KBM-7 (cell line): ENCODE measurements at regions not wholly inside any gene's neighbourhood (a gene's known extent, or its start where the extent isn't known, plus 50 kb on each side); places are given as distances from the start of the nearest gene placed in this dataset.
"Not testable (repeated sequence)": the region's sequence is repeated elsewhere in the genome, so short reads cannot be mapped to it uniquely, and the experiment has no call there.

Source experiments
- DNase-seq: peaks from one replicate; pipeline ENCODE4 v3.0.0-alpha.2; 2015
- in situ Hi-C: fragments of 300-500 bp; cut with MboI; formaldehyde crosslinking; loops from 2 replicates; pipeline ENCODE4 v1.14.3; 2020; ENCODE audit warnings: low sequenced_read_pairs, low pct_unique_long_range_greater_than_20kb, mixed read lengths

DNA sequence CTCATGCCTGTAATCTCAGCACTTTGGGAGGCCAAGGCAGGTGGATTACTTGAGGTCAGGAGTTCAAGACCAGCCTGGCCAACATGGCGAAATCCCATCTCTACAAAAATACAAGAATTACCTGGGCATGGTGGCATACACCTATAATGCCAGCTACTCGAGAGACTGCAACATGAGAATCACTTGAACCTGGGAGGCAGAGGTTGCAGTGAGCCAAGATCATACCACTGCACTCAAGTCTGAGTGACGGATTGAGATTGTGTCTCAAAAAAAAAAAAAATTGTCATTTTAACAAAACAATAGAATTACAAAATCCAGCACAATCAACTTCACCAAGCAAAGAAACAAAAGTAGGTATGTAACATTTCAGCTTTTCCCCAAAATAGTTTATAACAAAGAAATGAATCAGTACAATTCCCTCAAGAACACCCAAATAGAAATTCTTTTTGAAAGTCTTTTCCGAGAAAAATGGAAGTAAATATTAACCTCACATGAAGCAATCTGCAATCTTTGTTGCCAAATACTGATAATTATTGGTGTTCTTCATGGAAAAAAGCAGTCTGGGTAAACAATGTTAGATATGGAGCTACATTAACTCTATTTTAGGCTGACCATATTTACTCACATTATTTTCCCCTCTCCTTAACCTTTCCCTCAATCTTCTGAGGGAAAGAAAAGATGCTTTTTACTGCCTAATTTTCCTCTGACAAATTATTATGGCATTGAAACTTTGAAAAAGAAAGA, 165.9 kb upstream of the ATF7IP start:
- in situ Hi-C loops = no loop called here
- DNase-seq = no peak

DNA sequence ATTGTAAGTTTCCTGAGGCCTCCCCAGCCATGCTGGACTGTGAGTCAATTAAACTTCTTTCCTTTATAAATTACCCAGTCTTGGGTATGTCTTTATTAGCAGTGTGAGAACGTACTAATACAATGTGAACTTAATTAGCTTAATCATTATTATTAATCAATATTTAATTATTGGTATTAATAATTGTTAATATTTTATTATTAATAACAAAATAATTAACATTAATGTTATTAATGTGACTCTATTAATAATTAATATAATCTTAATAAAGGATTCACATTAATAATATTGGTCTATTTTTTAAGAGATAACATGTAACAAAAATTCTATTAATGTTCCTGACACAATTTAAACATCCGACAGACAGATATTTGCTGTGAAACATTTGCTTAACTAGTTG, 164.9 kb upstream of the ATF7IP start:
- no peak for DNase-seq
- in situ Hi-C loops = no loop called here

DNA sequence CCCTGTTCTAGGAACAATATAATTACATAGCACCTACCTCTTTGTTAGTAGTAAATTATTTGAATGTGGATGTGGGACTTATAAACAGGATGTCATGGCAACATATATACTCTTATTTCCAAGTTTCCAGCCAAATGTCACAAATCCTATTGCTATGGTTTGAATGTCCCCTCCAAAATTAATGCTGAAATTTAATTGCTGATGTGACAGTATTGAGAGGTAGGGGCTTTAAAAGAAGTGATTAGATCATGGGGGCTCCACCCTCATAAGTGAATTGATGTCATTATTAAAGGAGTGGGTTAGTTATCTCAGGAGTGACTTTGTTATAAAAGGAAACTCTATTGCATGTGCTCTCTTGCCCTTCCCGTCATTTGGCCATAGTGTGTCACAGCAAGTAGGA, 164.2 kb upstream of the ATF7IP start:
- in situ Hi-C loops = no loop called here
- no peak for DNase-seq

DNA sequence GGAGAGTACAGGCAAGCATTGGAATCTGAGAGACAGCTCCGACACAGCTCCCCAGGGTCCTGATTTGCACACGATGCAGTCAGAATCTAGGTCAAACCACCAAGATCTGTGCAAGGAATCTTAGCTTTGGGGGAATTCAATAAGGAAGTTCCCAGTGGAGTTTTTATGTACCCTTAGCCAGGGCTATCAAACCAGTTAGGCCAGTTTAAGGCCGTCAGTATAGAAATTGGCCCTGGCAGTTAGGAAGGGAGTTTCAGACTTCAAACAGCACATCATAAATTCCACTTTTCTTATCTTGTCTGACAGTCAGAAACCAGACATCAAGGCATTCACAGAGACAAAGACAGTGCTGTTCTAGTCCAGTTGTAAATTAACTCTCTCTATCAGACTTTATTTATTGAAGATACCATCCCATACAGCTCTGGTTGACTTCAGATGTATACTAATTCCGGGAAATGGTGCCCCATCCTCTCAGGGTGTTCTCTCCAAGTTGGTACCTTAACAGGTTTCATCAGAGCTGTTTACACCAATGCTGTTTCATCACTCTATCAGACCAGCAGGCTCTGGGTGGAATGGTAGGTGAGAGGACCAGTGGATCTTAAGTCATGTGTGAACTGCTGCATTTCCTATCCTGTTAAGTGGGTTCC, 157.5 kb upstream of the ATF7IP start:
- DNase-seq = no peak
- in situ Hi-C loops = no loop called here

DNA sequence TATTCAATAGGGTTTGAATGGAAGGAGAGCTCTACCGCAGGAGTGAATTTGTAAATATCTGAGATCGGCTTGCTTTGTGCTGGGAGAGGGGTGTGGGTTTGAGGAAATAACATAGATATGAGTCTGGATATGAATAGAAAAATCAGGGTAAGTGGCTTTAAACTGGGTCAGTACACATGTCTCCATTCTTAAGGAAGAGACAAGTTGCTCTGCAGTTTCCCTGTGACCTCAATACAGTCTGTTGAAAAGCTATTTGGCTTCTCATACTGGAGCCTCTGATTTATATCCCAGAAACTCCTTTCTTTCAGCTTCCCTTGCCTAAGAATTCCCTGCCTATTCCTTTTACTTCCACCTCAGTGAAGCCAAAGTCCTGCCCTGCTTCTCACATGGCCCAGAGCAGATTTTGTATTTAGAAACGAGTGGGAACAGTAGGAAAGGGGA, 153.5 kb upstream of the ATF7IP start:
- in situ Hi-C loops = no loop called here
- no peak for DNase-seq

DNA sequence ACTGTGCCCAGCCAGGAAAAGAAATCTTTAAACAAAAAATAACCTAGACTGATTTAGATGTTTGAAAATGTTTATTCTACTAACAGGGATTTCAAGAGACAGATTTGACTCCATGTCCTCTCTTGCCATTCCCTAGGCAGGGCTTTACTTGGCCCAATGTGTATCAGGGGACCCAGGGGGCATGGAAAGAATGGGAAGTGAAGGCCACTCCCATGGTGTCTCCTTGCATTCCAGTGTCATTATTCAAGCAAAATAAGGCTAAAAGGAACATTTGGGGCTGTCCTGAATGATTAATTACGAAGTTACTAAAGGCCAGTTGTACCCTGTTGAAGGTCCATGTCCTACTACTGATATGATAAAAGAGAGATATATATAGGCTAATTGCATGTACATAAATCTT, 151.9 kb upstream of the ATF7IP start:
- in situ Hi-C loops = no loop called here
- DNase-seq = no peak

DNA sequence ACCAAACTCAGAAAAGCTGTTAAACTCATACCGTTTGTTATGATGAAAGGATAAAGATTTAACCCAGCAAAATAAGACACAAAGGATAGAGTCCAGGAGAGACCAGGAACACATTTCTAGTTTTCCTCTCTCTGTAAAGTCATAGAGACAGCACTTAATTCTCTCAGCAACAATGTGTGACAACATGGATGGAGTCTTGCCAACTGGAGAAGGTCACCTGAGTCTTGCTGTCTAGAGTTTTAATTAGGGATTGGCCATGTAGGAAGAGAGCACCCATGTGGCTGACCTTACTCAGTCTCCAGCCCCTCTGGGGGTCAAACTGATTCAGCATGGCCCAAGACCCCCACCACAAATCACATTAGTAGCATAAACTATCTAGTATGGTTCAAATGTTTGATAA, 151.0 kb upstream of the ATF7IP start:
- DNase-seq = no peak

DNA sequence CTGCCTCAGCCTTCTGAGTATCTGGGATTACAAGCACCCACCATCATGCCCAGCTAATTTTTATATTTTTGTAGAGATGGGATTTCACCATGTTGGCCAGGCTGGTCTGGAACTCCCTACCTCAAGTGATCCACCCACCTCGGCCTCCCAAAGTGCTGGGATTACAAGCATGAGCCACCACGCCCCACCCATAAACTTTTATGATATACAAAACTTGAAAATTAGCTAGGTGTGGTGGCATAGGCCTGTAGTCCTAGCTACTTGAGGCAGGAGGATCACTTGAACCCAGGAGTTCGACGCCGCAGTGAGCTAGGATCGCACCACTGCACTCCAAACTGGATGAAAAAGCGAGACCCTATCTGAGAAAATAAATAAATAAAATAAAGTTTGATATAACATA, 149.5 kb upstream of the ATF7IP start:
- DNase-seq, in situ Hi-C loops: not testable (repeated sequence)

More for the DNA sequence above, 151.0 kb upstream of the ATF7IP start:
- in situ Hi-C loops = no loop called here

DNA sequence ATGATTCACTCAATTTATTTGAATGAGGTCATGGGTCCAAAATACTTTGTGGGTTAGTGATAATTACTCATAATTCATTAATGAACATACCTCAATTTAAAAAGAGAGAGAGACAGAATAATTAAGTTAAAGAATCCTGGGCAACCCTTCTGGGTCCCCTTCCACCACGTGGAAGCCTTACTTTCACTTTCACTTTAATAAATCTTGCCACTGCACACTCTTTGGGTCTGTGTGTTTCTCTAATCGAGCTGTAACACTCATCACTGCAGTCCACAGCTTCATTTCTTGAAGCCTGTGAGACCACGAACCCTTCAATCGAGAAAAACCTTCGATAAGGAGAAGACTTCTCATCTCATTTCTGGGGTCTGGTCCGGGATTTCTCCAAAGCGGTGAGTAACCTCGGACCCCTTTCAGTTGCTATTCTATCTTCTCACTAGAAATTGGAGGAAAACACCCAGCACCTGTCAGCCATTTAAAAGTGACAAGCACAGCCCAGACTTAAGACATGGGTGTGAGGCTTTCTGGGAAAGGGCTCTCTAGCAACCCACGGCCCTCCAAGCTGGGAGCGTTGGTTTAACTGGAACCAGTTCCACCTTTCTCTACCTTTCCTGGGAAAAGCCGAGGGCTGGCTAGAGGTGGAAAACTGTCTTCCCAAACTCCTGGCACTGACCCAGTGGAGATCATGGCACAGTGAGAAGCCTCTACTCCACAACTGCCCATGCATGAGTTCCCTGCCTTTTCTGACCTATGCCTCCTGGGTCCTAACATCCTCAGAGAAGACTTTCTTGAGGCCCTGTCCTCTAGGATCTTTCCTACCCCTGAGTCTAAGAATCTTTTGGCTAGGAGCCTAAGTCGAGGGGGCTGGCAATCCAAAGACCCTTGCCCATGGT, 148.8 kb upstream of the ATF7IP start:
- peak; percentile 11 for DNase-seq
- in situ Hi-C loops = no loop called here

DNA sequence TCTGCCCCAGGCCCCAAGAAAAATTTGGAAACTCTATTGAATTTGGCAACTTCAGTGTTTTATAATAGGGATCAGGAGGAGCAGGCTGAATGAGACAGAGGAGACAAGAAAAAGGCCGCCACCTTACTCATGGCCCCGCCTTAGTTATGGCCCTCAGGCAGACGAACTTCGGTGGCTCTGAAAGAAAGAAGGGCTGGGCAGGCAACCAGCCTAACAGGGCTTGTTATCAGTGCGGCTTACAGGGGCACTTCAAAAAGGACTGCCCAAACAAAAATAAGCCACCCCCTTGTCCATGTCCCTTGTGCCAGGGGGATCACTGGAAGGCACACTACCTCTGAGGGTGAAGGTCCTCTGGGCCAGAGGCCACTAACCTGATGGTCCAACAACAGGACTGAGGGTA, 146.3 kb upstream of the ATF7IP start:
- in situ Hi-C loops = no loop called here
- DNase-seq = no peak

DNA sequence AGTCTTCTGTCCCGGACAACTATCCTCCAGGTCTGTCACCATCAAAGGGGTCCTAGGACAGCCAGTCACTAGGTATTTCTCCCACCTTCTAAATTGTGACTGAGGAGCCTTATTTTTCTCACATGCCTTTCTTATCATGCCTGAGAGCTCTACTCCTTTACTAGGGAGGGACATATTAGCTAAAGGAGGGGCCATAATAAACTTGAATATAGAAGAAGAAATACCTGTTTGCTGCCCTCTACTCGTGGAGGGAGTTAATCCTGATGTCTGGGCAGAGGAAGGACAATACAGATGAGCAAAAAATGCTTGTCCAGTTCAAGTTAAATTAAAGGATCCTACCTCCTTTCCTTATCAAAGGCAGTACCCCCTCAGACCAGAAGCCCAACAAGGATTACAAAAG, 145.8 kb upstream of the ATF7IP start:
- in situ Hi-C loops = not testable (repeated sequence)

DNA sequence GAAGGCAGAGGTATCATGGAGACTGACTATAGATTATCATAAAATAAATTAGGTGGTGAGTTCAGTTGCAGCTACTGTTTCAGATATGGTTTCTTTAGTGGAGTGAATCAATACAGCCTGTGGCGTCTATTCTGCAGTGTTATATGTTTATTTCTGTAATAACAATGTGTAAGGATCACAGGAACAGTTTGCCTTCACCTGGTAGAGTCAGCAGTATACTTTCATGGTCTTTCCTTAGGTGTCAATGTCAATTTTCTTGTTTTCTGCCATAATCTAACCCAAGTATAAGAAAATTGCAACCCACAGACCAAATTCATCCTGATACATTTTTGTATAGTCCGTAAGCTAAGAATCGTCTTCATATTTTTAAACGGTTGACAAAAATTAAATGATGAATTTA, 140.4 kb upstream of the ATF7IP start:
- no peak for DNase-seq
- in situ Hi-C loops = loop anchor here (25.0 kb wide), 1 partner anchor 237 kb away; no protein-coding TSS in a partner anchor

More for the DNA sequence above, 145.8 kb upstream of the ATF7IP start:
- not testable (repeated sequence) for DNase-seq

DNA sequence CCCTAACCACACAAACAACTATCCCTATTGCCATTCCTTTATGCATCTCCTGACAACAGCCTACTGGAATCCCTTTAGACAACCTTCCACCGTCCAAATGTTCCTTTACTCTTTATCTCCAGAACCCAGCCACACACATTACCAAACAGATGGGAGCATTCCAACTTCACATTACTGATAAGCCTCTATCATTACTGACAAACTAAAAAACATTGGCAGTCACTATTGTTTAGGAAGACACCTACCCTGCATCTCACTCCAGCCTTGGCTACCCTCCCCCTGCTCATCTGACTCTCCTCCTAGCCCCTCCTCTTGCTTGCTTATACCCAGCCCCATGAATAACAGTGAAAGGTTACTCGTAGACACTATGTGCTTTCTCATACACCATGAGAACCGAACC, 130.3 kb upstream of the ATF7IP start:
- DNase-seq = not testable (repeated sequence)
- in situ Hi-C loops = loop anchor here (25.0 kb wide), 1 partner anchor 227 kb away; no protein-coding TSS in a partner anchor

DNA sequence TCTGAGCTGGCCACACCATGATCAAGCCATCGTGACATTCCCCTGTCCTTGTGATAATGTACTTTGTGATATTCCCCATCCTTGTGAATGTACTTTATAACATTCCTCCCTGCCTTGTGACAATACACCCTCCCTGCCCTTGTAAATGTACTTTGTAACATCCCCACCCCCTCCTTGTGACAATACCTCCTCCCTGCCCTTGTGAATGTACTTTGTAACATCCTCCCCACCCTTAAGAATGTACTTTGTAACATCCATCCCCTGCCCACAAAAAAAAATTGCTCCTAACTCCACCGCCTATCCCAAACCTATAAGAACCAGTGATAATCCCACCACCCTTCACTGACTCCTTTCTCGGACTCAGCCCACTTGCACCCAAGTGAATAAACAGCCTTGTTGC, 128.8 kb upstream of the ATF7IP start:
- DNase-seq = not testable (repeated sequence)
- in situ Hi-C loops = loop anchor here (25.0 kb wide), 1 partner anchor 226 kb away; no protein-coding TSS in a partner anchor

DNA sequence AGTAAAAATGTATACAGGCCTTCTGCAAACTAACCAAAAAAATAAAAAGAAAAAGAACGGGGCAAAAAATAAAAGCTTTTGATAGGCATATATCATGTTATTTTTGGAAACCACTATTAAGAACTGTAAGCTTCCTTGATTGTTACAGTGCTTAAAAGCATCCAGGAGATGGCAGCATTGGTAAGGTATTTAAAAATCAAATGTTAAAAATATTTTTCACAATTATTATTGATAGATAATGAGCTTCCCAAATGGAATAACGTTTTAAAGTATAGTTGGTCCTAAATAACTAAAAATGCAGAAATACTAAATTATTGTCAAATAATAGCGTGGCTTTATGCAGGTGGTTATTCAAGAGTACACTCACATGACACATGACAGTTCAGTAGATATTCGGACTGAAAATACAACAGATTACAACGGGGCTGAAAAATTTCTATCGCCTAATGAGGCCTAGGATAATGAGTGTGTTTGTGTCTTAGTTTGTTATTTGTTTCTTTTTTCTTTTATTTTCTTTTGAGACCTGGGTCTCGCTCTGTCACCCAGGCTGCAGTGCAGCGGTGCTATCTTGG, 127.2 kb upstream of the ATF7IP start:
- in situ Hi-C loops = loop anchor here (25.0 kb wide), 1 partner anchor 224 kb away; no protein-coding TSS in a partner anchor
- peak; percentile 41 for DNase-seq

DNA sequence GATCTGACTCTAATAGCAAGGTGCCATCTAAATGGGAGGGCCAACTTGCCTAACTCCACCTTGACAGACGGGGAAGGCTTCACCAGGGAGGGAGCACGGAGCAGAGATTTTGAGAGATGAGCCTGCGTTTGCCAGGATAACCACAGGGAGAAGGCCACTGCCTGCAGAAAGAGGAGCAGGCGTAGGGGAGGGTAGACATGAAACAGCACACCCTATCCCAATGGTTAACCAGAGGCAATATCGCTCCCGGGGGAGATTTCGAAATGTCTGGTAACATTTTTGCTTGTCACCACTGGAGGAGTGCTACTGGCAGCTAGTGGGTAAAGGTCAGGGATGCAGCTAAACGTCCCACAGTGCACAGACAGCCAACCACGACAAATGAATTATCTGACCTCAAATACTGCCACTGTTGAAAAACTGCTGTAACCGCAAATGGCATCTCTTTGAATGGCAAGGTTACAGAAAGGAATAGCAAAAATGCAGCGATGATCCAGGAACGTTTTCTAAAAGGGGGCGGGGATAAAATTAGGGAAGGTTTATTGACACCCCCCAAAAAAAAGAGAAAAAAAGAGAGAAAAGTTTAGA, 126.0 kb upstream of the ATF7IP start:
- in situ Hi-C loops = loop anchor here (25.0 kb wide), 1 partner anchor 223 kb away; no protein-coding TSS in a partner anchor
- DNase-seq = peak; percentile 89

DNA sequence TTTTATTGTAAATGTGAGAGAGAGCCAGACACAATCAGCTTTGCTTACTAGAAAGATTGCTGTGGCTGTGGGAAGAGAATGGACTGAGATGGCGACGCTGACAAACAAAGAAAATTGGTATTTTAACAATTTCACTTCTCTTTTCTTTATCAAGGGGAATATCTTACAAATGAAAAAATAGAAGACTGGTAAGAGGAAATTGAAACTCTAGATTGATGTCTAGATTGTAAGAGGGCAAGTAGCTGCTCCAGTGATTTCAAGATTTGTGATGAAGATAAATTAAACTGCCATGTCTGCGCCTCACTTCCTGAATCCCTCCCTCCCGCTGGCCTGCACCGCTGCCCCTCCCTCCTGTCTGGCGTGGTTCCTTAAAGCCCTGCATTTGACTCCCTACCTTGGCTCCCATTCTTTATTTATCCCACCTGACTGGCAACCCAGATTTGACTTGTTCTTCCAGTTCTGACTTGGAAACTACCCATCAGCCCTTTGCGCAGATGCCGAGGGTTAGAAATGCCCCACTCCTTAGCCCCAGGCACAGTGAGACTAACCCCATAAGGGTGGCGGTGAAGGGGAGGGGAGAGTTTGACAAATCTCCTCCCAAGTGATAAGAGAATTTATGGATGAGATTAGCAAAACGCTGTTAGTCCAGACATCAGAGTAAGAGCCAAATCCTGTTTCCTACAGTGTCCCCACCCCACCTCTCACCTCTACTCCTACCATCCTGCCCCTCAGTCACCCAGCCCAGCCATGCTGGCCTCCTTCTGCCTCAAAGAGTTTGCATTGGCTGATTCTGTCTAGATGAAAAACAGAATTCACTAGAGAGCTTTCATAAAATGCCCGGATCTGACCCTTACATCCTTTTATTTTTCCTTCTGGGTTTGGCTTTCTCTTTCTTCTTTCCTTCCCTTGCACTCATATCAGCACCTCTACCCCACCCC, 125.3 kb upstream of the ATF7IP start:
- in situ Hi-C loops = loop anchor here (25.0 kb wide), 1 partner anchor 222 kb away; no protein-coding TSS in a partner anchor
- DNase-seq = peak; percentile 83

DNA sequence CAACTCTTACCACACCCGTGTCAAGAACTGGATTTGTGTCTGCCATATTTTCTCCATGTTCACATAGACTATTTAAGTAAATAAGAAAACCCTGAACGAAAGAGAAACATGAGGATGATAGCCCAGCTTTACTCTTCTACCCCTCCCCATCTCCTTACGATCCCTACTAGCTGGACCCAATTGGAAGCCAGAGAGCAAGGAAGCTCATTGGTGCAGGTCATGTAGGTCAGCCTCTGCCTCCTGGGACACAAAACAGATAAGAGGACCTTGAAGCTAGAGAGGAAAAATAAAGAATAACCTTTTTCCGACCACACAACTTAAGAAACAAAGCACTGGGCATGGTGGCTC, 124.6 kb upstream of the ATF7IP start:
- in situ Hi-C loops = loop anchor here (25.0 kb wide), 1 partner anchor 221 kb away; no protein-coding TSS in a partner anchor

More for the DNA sequence above, 124.6 kb upstream of the ATF7IP start:
- DNase-seq = no peak
